Right renal cortex interstitium (tissue), 3 donors: ENCODE measurements at regions not wholly inside any gene's neighbourhood (a gene's known extent, or its start where the extent isn't known, plus 50 kb on each side); places are given as distances from the start of the nearest gene placed in this dataset.

ENCODE experiments used
- DNase-seq, 3 donors: peaks; one replicate each; pipeline ENCODE4 v3.0.0-alpha.2; 2013; ENCODE audit warnings: low read depth in 3 of 3, low spot score in 2 of 3

DNA sequence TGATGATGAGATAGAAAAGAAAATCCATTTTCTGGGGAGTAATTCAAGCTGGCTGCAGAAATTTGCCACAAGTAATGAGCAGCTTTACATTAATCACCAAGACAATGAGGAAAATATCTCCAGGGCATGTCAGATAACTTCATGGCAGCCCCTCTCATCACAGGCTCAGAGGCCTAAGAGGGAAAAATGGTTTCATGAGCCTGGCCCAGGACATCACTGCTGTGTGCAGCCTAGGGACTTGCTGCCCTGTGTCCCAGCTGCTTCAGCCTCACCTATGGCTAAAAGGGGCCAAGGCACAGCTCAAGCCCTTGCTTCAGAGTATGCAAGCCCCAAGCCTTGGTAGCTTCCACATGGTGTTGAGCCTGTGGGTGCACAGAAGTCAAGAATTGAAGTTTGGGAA lies 161.7 kb downstream of the OPA1 start:
- DNase-seq, result no peak

DNA sequence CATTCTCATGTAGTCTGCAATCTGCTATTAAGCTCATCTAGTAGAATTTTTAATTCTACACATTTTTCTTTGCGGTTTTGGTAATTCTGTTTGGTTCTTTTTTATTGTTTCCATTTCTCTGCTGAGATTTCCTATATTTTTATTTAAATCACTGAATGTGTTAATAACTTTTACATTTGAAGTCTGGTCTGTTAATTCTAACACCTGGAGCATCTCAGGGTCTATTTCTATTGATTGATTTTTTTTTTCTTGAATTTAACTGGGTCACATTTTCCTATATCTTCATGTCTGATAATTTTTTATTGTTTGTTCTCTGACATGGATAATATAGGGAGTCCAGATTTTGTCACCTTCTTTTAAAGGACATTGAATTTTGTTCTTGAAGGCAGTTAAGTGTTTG lies 163.5 kb downstream of the OPA1 start:
- no peak for DNase-seq

DNA sequence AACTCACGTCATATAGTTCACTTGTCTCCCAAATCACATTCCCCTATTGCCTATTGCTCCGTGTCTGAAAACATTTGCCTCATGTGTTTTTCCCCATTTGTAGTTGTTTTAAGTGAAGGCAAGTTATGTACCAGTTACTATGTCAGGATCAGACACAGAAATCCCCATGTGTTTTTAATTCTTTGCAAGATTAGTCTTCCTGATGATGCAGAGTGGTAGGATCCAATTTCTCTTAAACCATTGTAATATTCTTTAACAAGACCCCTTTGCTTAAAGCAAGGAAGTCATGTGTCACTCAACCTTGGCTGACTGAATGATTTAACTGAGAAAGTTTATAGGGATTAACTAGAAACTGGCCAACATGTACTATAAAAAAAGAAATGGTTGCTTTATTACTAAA lies 164.4 kb downstream of the OPA1 start:
- DNase-seq, result no peak

DNA sequence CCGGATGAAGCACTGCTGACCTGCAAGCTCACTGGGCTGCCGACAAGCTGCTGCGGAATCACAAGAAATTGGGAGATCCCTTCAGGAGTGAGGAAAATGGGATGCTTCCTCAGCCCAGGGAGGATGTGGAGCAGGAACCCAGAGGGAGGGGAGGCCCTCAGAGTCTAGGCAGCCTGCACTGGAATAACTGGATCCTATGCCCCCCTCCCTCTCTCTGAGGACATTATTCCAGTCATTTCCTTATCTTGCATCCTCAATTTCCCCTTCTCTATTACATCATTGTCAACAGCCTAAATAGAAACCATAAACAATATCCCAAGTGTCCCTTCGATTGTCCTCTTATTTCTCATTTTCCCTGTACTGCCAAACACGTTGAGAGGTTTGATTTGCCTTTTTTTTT lies 169.0 kb downstream of the OPA1 start:
- no peak for DNase-seq

DNA sequence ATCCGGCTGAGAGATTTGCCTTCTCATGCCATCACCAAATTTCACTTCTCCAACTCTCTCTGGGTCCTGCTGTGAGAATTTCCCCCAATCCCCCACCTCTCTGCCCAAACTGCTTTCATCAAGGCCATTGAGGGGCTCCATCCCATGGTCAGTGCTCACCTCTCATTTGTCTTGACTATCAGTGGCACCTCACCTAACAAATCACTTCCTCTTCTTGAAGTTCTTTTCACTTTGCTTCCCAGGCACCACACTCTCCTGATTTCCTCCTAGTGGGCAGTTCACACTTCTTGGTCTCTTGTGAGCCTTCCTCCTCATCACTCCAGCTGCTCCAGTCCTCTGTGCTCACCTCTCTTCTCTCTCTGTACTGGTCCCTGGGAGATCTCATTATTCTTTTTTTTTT lies 169.6 kb downstream of the OPA1 start:
- DNase-seq, result no peak

DNA sequence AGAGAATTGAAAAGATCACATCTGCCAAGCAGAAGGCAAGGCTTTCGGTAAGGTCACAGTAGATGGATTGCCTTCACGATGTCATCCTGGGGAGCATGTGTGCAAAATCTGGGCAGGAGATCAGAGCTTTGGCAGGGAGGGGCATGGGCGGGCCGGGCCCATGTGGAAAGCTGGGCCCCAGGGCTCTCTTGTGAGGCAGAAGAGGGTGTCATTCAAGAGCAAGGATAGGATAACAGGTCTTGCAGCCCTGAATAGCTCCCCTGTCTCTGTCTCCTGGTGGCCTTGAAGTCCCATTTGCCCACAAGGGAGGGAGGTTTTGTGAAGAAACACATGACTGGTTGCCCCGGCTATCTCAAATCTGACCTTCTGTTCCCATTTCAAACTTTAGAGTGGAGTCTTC lies 172.0 kb downstream of the OPA1 start:
- no peak for DNase-seq

DNA sequence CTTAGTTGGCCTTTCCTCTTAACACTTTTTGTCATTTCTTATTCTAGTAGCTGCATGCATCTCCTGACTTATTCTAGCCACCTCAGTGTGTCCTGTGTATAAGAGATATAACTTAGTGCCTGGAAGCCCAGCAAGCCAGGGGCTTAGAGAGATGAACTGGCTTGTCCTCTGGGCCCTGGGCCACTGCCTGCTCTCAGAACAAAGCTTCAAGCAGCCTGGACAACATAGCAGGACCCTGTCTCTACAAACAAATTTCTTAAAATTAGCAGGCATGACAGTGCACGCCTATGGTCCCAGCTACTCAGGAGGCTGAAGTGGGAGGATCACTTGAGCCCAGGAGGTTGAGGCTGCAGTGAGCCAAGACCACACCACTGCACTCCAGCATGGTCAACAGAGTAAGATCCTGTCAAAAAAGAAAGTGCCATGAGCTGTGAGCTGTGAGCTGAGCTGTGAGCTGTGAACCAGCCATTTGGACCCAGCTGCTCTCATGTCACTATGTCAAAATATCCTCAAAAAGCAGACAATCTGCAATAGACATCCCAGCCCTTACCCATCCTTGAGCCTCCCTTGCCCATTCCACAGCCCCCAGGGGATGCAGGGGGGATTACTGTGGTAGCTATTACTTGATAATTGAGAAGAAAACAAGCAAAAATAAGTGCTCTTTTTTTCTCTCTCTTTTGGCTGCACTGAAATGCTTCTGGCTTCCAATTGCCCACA lies 174.5 kb downstream of the OPA1 start:
- no peak for DNase-seq

DNA sequence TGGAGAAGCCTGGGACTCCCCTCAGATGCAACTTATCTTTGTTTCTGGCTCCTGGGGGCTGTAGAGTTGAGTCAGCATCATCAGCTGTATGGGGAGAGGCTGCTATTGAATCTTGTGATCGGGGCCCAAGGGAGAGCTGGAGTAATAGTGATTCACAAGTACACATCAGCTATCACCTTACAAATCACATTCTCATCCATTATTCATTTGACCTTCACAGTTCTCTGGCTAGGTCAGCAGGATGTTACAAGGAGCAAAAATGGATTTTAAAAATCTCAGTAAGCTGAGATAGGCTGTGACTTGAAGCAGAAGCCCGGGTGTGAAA lies 175.0 kb downstream of the OPA1 start:
- DNase-seq, result no peak

DNA sequence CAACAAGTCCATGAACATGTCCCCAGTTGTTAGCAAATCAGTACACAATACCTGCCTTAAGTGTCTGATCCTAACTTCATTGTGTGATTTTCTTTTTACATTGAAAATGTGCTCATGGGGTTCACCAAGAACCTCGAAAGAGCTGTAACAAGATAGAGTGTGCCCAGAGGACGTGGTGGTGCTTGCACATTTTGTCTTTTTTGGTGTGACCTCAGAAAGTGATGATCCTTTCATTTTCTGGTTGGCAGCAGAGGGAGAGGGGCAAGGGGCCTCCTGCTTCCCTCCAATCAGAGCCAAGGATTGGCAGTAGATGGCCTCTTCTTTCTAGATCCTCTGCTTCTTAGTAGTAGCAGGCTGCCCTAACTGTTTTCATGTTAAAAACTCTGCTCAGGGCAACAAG lies 176.4 kb downstream of the OPA1 start:
- no peak for DNase-seq

DNA sequence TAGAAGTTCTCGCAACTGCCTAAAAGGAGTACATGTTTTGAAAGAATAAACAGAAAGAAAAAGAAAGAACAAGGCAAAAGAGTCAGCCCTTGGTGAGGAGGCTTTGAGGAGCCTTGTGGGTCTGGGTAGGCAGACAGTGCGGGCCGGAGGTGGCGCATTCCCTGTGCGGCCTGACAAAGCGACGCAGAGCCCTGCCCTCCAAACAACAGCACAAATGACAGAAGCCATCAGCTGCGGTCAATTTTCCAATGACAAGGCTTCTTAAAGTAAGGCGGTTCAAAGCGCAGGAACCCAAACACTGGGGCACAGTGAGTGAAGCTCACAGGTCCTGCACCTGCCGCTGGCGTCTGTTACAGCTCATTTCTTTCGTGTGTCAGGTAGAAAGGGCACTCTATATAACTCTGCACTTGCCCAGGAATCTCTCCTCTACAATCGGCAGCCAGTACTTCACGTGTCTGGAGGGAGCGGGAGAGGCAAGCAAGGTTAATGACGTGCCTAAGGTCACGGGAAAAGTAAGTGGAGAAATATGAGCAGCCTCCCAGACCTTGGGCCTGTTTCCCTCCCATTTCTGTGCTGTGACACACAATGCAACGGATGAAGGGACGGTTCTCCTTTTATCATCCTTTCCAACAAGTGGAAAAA lies 178.1 kb downstream of the OPA1 start:
- no peak for DNase-seq

DNA sequence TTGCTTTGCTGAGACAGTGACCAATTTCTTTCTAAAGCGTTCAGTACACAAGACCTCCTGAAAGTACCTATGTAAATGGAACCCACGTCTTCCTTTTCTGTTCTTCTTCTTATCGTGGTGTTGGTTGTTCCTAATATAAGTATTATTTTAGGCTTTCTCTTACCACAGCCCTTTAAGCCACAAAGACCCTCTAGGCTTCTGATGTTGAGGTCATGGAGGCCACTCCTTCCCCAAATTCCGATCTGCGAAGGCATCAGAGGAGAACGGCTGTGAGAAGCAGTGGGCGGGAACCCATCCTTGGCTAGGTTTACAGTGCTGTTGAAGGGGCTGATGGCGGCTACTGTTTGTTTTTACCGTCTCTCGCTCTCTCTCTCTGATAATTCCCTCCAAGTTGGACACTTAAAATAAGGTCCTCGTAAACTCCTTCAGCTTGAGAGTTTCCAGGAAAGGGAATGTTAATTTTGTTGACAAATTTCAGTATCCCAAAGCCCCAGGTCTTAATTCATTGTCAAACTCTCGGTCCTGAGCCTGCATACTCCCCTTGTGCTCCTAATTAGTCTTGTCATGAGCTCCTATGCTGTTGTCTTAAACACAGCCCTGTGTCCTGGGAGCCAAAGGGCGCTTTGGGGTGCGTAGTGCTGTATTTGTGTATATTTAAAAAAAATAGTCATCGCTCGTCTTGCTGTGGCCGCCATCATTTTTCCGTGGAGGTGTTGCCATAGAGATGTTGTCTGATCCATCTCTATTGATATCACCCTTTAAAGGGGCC lies 178.8 kb downstream of the OPA1 start:
- no peak for DNase-seq

DNA sequence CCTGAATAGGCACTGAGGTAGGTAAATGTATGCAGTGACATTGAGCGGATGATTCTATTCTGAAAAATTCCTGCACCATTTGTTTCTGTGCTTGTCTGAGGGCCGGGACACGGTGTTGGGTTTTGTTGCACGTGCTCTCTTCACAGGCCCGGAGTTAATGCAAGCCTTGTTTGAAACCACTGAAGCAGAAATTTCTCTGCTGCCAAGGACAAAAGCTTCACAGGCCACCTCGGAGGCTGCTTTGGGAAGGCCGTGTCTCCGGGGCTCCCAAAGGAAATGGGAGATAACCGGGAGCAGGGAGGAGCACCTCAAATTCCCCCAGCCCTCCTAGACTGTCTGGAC lies 179.4 kb downstream of the OPA1 start:
- no peak for DNase-seq

DNA sequence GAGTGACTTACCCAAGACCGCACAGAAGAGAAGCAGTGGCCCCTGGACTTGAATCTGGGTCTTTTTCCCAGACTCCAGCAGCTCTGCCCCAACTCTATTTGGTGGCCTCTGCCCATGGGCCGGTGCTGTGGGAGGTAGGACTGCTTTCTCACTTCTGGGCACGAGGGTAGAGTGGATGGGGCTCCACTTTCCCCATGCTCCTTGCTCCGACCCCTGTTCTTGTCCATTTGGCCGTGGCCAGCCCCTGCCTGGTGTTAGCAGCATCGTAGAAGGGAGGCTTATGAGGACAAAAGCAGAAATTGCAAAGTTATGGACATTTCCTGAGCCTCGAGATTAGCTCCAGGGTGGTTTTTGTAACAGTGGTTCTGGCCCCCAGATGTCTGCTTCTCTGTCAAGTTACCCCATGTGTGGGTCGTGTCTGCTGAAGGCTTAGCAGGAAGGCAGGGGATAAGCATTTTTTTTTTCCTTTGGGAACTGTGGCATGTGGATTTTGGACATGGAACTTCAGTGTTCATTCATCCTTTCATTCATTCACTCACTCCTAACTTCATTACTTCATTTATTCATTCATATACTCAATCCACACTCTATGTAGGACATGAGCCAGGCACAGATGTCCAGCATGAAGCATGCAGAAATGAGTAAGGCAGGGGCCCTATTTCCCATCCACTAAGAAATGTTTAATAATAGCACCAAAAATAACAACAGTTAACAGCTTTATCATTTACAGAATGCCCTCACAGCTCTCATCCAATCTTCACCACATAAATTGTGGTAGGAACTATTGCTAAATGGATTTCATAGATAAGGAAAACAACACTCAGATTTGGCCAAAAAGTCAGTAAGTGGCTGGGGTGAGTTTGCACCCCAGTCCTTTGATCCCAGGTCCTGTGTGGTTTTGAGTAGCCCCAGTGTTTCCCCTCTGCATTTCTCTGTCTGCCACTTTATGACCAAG lies 180.5 kb downstream of the OPA1 start:
- DNase-seq, result no peak

DNA sequence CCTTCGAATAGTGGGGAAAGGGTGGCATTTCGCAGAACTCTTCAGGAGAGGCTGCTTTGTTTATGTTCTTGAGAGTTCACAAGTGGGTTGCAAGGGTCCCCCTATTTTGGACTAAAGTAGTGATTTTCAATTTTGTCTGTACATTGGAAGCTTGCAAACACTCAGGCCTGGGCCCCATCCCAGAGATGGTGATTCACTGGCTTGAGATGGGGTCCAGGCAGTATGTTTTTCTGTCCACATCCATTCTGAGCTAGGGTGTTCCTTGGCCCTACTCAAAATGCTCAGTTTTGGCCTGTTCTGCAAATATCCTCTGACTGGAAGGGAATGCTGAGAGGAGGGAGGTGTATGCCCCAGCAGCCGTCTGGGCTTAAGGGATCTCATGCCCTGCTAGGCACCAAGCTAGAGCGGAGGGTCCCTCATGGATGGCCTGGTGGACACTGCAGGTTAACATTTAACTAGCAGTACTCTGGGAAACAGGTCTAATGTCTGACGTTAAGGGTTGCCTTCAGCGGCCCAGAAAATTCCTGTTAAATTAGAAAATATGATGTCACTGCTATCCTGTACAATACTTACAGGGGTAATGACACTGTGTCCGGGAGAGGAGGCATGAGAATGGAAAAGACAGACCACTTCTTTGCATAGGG lies 181.4 kb downstream of the OPA1 start:
- DNase-seq, result no peak

DNA sequence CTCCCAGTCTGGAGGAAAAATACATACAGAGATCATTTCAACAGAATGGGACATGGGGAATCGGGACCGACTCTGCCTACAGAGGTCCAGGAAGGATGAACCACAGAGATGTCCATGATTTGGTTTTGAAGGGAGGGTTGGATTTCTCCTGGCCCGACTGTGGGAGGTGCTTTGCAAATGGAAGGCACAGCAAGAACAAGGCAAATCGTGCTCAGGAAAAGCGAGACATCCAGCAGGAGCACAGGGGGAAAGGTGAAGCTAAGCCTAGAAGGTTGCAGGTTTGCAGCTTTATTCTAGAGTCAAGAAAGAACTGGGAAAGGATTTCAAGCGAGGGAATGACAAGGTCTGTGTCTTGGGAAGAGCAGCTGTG lies 181.9 kb downstream of the OPA1 start:
- DNase-seq, result no peak

DNA sequence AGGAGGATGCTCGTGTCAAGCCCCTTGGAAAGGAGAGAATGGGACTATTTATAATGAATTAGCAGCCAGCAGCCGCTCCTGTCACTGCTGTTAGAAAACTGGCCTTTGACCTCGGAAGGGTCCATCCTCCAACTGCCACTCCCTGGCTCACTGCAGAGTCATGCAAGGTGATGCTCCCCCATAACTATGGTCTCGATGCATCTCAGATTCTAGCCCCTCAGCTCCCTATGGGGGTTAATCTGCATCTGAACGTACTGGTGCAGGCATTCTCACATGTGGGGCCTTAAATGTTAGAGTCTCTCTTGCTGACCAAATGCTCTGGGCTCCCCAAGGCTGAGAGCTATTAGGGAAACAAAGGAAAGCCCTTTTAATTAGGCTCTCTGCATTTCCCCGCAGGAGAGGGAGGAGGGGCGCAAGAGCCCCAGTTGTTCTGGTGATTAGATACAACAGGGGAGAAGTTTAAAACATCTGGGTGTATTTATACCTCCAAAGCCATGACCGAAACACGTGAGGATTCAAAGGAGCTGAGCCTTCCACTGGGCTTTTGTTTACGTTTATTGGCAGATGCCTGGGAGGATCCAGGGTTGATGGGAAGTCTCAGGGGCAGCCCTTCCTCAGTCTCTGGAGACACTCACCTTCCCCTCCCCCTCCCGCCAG lies 182.5 kb downstream of the OPA1 start:
- no peak for DNase-seq

DNA sequence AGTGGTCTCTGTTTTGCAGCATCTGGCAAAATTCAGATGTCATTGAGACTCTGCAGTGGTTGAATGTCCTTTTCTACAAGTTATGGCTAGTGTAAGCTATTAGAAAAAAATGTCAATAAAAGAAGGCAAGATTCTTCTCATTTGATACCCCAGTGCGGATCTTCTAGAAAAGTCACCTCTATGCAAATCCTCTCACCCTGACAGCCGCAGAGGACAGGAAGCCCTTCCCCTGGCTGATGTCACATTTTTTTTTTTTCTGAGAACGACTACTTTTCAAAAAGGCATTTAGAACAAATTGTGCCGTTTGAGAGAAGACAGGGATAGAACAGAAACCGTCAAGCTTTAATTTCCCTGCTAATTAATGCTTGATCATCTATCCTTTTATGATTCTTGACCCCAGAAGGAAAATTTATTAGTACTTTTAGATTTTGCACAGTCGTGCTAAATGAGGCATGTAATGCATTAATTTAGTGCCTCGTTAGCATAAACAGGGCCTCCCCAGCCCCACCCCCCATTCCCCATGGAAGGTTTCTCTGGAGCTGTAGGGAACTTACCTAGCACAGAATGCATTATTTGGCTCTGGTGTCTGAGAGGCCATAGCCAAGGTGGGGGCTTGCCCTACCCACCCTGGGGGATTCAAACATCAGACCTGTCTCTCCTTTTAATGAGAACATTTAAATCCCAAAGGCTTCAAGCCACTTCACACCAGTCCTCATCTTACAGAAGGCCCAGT lies 183.8 kb downstream of the OPA1 start:
- DNase-seq, result no peak

DNA sequence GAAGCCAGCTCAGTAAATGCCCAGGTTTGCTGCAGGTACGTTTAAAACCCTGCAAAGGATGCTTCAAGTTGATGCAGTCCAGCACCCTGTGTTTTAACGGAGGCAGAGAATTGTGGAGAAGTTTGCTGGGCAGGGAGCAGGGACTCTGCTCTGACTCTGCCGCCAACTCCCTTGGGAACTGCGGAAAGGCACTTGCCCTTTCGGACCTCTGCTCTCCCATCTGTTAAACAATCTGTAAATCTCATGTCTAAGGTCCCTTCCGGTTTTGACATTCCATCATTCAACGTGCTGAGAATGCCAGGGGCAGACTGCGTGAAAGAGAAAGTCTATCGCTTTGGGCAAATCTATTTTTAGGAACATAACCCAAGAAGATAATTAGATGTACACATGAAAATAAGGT lies 184.5 kb downstream of the OPA1 start:
- no peak for DNase-seq

DNA sequence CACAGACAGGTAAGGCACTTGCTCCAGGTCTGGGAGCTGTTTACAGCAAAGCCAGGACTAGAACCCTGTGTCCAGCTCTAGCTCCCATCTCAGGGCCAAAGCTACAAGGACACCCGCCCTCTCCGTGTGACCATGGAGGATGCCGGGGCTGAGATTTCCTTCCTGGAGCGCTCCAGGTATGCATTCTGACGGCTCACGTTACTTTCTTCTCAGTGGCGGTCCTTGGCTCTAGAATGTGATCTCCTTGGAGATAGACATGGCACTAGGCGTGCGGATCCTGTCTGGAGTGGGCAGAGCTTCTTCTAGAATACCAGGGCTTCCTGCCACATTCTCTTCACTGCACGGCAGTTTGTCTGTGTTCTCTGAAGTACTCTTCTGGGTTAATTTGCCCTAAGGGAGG lies 185.7 kb downstream of the OPA1 start:
- no peak for DNase-seq

DNA sequence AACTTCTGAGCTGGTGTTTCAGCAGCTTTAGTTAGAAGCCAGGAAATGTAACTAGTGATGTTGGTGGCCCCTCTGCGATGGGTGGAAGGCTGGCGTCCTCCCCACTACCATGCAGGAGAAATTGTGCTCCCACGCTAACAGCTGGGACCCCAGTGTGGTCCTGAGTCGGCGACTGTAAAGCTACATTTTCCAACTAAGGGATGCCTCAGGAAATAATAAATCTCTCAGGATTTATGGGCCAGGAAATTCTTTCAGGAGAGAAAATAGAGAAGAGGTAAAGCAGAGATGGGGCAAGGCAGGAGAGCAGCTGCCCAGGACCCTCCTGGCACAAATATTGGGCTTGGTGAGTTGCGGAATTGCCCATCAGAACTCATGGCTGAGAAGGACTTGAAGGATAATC lies 186.9 kb downstream of the OPA1 start:
- no peak for DNase-seq
